ENCODE measurements at regions not wholly inside any gene's neighbourhood (a gene's known extent, or its start where the extent isn't known, plus 50 kb on each side); places are given as distances from the start of the nearest gene placed in this dataset.

- H3K9me3 ChIP-seq = no peaks in the 10 kb centered on the region
- no peaks in the 10 kb centered on the region for H3K27me3 ChIP-seq
- no peaks in the 10 kb centered on the region for H3K4me1 ChIP-seq
- DNase-seq = no peak
- H3K36me3 ChIP-seq = no peaks in the 10 kb centered on the region
- H3K4me3 ChIP-seq (ENCODE audit: low read depth, low read length) = no peak overlapping the region
- TF ChIP-seq, protein P1, sequence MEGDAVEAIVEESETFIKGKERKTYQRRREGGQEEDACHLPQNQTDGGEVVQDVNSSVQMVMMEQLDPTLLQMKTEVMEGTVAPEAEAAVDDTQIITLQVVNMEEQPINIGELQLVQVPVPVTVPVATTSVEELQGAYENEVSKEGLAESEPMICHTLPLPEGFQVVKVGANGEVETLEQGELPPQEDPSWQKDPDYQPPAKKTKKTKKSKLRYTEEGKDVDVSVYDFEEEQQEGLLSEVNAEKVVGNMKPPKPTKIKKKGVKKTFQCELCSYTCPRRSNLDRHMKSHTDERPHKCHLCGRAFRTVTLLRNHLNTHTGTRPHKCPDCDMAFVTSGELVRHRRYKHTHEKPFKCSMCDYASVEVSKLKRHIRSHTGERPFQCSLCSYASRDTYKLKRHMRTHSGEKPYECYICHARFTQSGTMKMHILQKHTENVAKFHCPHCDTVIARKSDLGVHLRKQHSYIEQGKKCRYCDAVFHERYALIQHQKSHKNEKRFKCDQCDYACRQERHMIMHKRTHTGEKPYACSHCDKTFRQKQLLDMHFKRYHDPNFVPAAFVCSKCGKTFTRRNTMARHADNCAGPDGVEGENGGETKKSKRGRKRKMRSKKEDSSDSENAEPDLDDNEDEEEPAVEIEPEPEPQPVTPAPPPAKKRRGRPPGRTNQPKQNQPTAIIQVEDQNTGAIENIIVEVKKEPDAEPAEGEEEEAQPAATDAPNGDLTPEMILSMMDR (IDR thresholded peaks at IDR 0.05; ENCODE audit: low read depth, low read length) = no peak
Observed at GRCh38 chr4:136939781-136940180, 592.5 kb downstream of the PCDH18 start.

GRCh38 chr4:136935871-136936270 lies 596.4 kb downstream of the PCDH18 start:
- TF ChIP-seq, protein P1 (IDR thresholded peaks at IDR 0.05; ENCODE audit: low read depth, low read length) = no peak
- H3K4me3 ChIP-seq (ENCODE audit: low read depth, low read length) = no peak overlapping the region
- H3K27me3 ChIP-seq = no peaks in the 10 kb centered on the region
- no peak for DNase-seq
- no peaks in the 10 kb centered on the region for H3K4me1 ChIP-seq
- H3K9me3 ChIP-seq = no peaks in the 10 kb centered on the region
- no peaks in the 10 kb centered on the region for H3K36me3 ChIP-seq

GRCh38 chr4:136935305-136935704 lies 597.0 kb downstream of the PCDH18 start:
- TF ChIP-seq, protein P1 (IDR thresholded peaks at IDR 0.05; ENCODE audit: low read depth, low read length) = no peak
- Histone ChIP-seq H3K4me1 (no peaks in the 10 kb centered on the region), H3K9me3 (no peaks in the 10 kb centered on the region), H3K4me3 (ENCODE audit: low read depth, low read length) (no peak overlapping the region), H3K27me3 (no peaks in the 10 kb centered on the region), H3K36me3 (no peaks in the 10 kb centered on the region)
- DNase-seq = no peak

DNA sequence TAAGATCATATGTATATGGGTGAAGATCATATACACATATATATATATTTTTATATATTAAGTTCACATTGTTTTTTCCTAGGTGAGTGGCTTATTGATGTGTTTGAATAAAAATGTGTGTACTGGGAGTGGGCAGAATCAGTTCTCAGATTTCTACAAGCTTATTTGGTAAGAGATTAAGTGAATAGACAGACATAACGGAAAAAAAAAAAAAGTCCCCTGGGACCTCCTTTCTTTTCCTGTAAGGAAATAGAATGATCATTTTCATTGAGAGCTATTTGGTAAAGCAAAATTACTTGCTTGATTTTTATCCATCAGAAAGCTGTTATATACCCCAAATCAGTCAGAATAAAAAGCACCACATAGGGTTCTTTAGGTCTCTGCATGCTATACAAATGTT lies 597.7 kb downstream of the PCDH18 start:
- no peak for DNase-seq
- TF ChIP-seq, protein P1 (IDR thresholded peaks at IDR 0.05; ENCODE audit: low read depth, low read length) = no peak
- Histone ChIP-seq H3K27me3 (no peaks in the 10 kb centered on the region), H3K4me1 (no peaks in the 10 kb centered on the region), H3K4me3 (ENCODE audit: low read depth, low read length) (no peak overlapping the region), H3K36me3 (no peaks in the 10 kb centered on the region), H3K9me3 (no peaks in the 10 kb centered on the region)

DNA sequence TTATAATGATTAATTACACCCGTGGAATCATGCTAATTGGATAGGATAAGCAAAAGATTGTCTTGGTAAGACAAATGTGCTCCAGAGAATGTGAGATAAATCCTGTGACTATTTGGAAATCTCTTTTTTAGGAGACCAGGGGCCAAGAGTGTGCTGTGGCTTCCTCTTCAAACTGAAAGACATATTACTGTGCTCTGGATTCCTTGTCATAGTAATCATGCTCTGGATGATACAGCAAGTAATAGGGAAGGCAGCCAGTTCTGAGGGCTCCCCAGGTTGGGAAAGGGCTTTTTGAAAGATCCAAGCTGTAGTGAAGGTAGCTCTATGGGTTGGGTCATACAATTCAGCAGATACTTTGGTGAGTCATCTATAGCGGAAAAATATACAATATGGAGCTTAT lies 600.5 kb downstream of the PCDH18 start:
- Histone ChIP-seq H3K4me3 (ENCODE audit: low read depth, low read length) (no peak overlapping the region), H3K36me3 (no peaks in the 10 kb centered on the region), H3K4me1 (no peaks in the 10 kb centered on the region), H3K9me3 (no peaks in the 10 kb centered on the region), H3K27me3 (no peaks in the 10 kb centered on the region)
- TF ChIP-seq, protein P1 (IDR thresholded peaks at IDR 0.05; ENCODE audit: low read depth, low read length) = no peak
- DNase-seq = no peak

- TF ChIP-seq, protein P1 (IDR thresholded peaks at IDR 0.05; ENCODE audit: low read depth, low read length) = no peak
- Histone ChIP-seq H3K9me3 (no peaks in the 10 kb centered on the region), H3K36me3 (no peaks in the 10 kb centered on the region), H3K27me3 (no peaks in the 10 kb centered on the region), H3K4me3 (ENCODE audit: low read depth, low read length) (no peak overlapping the region), H3K4me1 (no peaks in the 10 kb centered on the region)
- DNase-seq = no peak
Observed at GRCh38 chr4:136928957-136929411, 603.3 kb downstream of the PCDH18 start.

Measured in BE2C (cell line).